Activated naive CD4-positive, alpha-beta T cell treated with anti-CD3 and anti-CD28 coated beads, Interleukin-2, amount 10 ng/mL, durations not matched to agents 7 days and 5 days (primary cell): ENCODE measurements at regions not wholly inside any gene's neighbourhood (a gene's known extent, or its start where the extent isn't known, plus 50 kb on each side); places are given as distances from the start of the nearest gene placed in this dataset.

ENCODE experiments used
- CTCF ChIA-PET: fragments of 350-600 bp; sonication (Branson Sonifier 250); formaldehyde crosslinking; loops from one replicate; lab custom pipeline; 2021; ENCODE audit warnings: antibody characterized with exemption; lab: Charles Lee
- DNase-seq: peaks from one replicate; pipeline ENCODE4 v3.0.0-alpha.2; 2020
- H3K27ac Mint-ChIP-seq: one replicate; pipeline ENCODE4 v1.8.0; 2021; ENCODE audit warnings: mild to moderate bottlenecking, moderate library complexity, mixed read lengths
- H3K27me3 Mint-ChIP-seq: one replicate; pipeline ENCODE4 v1.8.0; 2021; ENCODE audit warnings: mild to moderate bottlenecking, mixed read lengths
- H3K36me3 Mint-ChIP-seq: one replicate; pipeline ENCODE4 v1.8.0; 2021; ENCODE audit warnings: mixed read lengths
- H3K4me1 Mint-ChIP-seq: one replicate; pipeline ENCODE4 v1.8.0; 2021; ENCODE audit warnings: mixed read lengths
- H3K4me3 Mint-ChIP-seq: one replicate; pipeline ENCODE4 v1.8.0; 2021; ENCODE audit warnings: mild to moderate bottlenecking, moderate library complexity, mixed read lengths
- H3K9me3 Mint-ChIP-seq: one replicate; pipeline ENCODE4 v1.8.0; 2021; ENCODE audit warnings: mixed read lengths

DNA sequence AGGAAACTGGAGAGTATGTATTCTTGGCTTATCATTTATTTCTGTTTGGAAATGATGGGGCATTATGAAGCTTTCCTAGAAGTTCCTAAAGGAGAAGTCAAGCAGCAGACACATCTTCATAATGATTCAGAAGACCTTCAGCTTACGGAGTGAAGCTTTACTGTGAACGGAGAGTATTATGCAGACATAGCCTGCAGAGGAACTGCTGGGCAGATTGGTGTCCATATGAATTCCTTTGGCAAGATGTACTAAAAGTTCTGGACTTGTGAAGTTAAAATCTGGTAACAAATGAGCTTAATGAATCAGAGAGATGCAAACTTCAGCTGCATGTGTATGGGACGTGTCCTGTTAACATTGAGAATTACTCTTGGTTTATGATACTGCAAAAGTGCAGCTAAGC lies 60.1 kb downstream of the NABP1 start:
- CTCF ChIA-PET = interaction anchor here (0.8 to 1.5 kb wide), 2 partner anchors 25 to 183 kb away, joined by 3 read pairs; no protein-coding TSS in a partner anchor
- no peak for DNase-seq
- Mint-ChIP-seq H3K4me1 (peaks cover 15% of the 10 kb centered on the region), H3K27ac (no peak overlapping the region), H3K9me3 (peaks cover 2% of the 10 kb centered on the region), H3K4me3 (no peak overlapping the region), H3K27me3 (peaks cover 38% of the 10 kb centered on the region), H3K36me3 (no peaks in the 10 kb centered on the region)

DNA sequence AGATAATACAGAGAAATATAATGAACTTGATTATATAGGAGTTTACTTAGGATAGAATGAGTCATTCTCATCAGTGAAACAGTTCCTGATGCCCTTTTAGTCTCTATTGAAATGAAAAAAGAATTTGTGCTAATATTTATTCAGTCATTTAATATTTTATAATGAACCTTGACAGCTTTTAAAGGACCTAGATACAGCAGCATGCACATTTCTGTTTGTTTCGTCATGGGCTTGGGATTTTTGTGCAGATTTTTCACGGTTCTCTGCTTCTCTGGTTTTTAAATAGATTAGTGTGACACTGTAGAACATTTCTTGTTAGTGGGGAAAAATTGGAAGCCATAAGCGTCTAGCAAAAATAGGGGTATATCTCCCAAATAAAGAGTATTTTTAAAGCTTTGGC lies 60.7 kb downstream of the NABP1 start:
- H3K27me3 Mint-ChIP-seq = peaks cover 42% of the 10 kb centered on the region
- no peak overlapping the region for H3K4me3 Mint-ChIP-seq
- DNase-seq = no peak
- no peak overlapping the region for H3K27ac Mint-ChIP-seq
- H3K9me3 Mint-ChIP-seq = peaks cover 2% of the 10 kb centered on the region
- H3K4me1 Mint-ChIP-seq = peaks cover 15% of the 10 kb centered on the region
- no peaks in the 10 kb centered on the region for H3K36me3 Mint-ChIP-seq
- CTCF ChIA-PET = interaction anchor here (1.5 kb wide), 1 partner anchor 184 kb away, joined by 3 read pairs; no protein-coding TSS in a partner anchor

DNA sequence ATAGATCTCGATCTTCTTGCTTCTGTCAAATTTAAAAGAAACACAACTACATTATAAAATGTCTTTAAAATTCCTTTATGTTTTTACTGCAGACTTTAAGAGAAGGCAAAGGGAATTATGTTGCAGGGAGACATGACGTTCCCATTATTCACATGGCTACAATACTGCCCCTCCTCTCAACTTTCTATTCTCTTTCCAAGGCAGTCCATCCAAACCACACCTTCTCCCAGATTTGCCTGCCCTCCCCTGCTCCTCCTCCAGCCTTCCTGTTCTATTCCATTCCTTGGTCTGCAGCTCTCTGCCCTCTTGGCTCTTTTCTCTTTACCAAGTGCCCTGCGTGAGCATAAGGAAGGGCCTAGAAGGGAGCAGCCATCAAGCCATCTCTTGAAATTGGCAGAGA lies 61.3 kb downstream of the NABP1 start:
- DNase-seq = no peak
- CTCF ChIA-PET = no interaction called here
- Mint-ChIP-seq H3K27ac (no peak overlapping the region), H3K4me1 (peaks cover 15% of the 10 kb centered on the region), H3K9me3 (peaks cover 2% of the 10 kb centered on the region), H3K4me3 (no peak overlapping the region), H3K27me3 (peaks cover 43% of the 10 kb centered on the region), H3K36me3 (no peaks in the 10 kb centered on the region)

DNA sequence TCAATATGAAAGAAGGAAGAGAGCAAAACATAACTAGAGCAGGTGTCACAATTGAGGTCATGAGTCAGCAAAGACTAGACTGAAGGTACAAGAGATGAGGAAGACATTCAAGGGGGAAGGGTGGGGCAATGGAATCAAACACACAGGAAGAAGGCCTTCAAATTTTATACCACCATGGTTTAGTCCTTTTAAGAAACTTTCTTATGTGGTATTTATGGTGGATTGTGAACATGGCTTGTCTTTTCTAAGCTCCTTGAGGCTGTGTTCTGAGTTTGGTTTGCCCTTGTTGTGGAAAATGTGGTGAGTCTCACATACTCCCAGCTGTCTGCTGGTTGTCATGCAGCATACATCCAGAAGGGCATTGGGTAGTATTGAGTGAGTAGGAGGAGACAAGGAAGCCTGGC lies 62.1 kb downstream of the NABP1 start:
- DNase-seq = peak; percentile 77
- H3K9me3 Mint-ChIP-seq = peaks cover 2% of the 10 kb centered on the region
- no peaks in the 10 kb centered on the region for H3K36me3 Mint-ChIP-seq
- CTCF ChIA-PET = interaction anchor here (0.6 to 1.3 kb wide), 3 partner anchors 11 to 174 kb away, joined by 3 to 5 read pairs (median 4); no protein-coding TSS in a partner anchor
- H3K27me3 Mint-ChIP-seq = peaks cover 37% of the 10 kb centered on the region
- H3K27ac Mint-ChIP-seq = no peak overlapping the region
- peaks cover 15% of the 10 kb centered on the region for H3K4me1 Mint-ChIP-seq
- no peak overlapping the region for H3K4me3 Mint-ChIP-seq

DNA sequence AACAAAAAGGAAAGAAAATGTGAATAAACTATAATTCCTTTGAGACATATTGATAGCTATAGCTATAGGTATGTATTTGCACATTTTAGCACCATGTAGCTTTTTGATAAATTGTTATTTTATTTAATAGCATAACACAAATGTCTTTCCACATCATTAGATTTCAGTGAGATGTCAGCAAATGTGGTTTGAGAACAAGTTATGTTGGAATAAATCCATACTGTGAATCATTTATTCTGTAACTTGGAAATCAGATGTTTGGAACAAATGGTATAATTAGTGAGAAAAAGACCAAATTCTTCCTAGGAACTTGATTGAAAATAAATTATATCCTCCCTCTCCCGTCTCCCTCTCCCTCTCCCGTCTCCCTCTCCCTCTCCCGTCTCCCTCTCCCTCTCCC lies 62.8 kb downstream of the NABP1 start:
- no peak overlapping the region for H3K4me3 Mint-ChIP-seq
- CTCF ChIA-PET = interaction anchor here (0.6 to 1.3 kb wide), 5 partner anchors 12 to 196 kb away, joined by 3 to 5 read pairs (median 3); no protein-coding TSS in a partner anchor
- H3K36me3 Mint-ChIP-seq = no peaks in the 10 kb centered on the region
- H3K27ac Mint-ChIP-seq = no peak overlapping the region
- peaks cover 41% of the 10 kb centered on the region for H3K27me3 Mint-ChIP-seq
- peaks cover 15% of the 10 kb centered on the region for H3K4me1 Mint-ChIP-seq
- no peak for DNase-seq
- H3K9me3 Mint-ChIP-seq = peaks cover 2% of the 10 kb centered on the region

DNA sequence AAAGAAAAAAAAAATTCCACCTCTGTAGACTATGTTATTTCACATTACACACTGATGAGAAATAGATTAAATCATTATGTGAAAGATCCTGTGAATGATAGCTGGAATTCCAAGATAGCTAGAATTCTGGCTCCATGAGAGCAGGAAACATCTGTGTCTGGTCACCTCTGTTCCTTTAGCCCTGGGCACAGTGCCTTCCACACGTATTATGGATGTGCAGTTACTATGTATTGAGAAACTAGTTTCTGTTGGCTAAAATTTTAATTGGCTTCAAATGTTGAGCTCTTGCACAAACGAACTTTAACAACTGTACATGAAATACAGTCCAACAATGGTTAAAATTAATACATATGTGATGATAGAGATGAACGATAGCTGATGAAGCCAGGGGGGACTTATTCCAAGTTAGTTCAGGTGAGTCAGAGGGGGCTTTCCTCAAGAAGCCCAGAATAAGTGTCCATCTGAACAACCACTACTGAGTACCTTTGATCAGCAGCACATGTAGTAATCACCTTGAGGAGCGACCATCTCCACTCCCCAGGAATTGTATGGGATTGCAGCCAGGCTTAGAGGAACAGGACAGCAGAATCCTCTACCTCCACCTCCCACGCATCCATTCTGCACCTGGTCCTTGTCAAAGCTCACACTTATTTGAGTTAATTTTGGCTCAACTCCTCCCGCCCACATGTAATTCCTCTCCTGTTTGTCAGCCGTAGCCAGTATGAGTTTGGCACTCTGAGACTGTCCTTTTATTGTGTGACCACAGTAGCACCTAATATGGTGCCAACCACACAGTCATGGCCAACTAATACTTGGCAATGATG lies 68.6 kb downstream of the NABP1 start:
- Mint-ChIP-seq H3K9me3 (no peaks in the 10 kb centered on the region), H3K27me3 (peaks cover 37% of the 10 kb centered on the region), H3K4me1 (no peaks in the 10 kb centered on the region), H3K36me3 (no peaks in the 10 kb centered on the region), H3K27ac (no peak overlapping the region), H3K4me3 (no peak overlapping the region)
- DNase-seq = no peak
- CTCF ChIA-PET = interaction anchor here (1.2 kb wide), 1 partner anchor 15 kb away, joined by 3 read pairs; no protein-coding TSS in a partner anchor

DNA sequence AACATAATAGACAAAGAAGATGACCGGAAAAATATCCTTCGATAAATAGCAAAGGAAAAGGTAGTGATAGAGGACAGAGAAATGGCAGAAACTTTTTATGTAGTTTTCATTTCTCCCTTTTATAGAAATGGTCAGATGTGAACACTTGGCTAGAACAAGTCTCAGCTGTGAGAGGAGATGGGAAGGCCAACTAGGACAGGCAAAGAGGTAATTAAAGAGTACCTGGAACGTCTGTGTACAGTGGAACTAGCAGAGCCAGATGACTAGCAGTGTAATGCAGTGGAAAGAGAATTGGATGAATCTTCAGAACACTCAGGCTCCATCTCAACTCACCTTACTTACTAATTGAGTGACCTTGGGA lies 69.2 kb downstream of the NABP1 start:
- no peak overlapping the region for H3K27ac Mint-ChIP-seq
- H3K27me3 Mint-ChIP-seq = peaks cover 37% of the 10 kb centered on the region
- H3K4me1 Mint-ChIP-seq = no peaks in the 10 kb centered on the region
- DNase-seq = no peak
- H3K4me3 Mint-ChIP-seq = no peak overlapping the region
- H3K36me3 Mint-ChIP-seq = no peaks in the 10 kb centered on the region
- CTCF ChIA-PET = interaction anchor here (0.9 kb wide), 1 partner anchor 14 kb away, joined by 3 read pairs; no protein-coding TSS in a partner anchor
- no peaks in the 10 kb centered on the region for H3K9me3 Mint-ChIP-seq

DNA sequence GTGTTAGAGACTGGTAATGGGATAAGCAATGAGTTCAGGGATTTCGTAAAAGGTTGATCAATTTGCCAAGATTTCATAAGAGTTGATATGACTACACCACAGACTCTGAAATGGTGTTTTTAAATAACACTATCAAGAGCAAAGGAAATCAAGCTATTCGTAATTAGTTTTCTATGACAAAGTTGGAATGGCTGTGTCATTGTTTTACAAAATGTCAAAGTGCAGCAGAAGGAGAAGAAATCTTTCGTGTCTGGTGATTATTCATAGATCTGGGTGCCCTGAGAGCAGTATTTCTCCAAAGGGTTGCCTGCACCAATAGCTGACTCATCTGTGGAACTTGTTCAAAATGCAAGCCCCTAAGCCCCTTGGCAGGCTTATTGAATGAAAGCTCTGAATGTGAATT lies 70.1 kb downstream of the NABP1 start:
- H3K4me3 Mint-ChIP-seq = no peak overlapping the region
- CTCF ChIA-PET = interaction anchor here (0.9 to 1.4 kb wide), 3 partner anchors 10 to 181 kb away, joined by 3 to 5 read pairs (median 3); no protein-coding TSS in a partner anchor
- H3K4me1 Mint-ChIP-seq = no peaks in the 10 kb centered on the region
- H3K9me3 Mint-ChIP-seq = no peaks in the 10 kb centered on the region
- H3K27ac Mint-ChIP-seq = no peak overlapping the region
- DNase-seq = no peak
- no peaks in the 10 kb centered on the region for H3K36me3 Mint-ChIP-seq
- peaks cover 36% of the 10 kb centered on the region for H3K27me3 Mint-ChIP-seq

DNA sequence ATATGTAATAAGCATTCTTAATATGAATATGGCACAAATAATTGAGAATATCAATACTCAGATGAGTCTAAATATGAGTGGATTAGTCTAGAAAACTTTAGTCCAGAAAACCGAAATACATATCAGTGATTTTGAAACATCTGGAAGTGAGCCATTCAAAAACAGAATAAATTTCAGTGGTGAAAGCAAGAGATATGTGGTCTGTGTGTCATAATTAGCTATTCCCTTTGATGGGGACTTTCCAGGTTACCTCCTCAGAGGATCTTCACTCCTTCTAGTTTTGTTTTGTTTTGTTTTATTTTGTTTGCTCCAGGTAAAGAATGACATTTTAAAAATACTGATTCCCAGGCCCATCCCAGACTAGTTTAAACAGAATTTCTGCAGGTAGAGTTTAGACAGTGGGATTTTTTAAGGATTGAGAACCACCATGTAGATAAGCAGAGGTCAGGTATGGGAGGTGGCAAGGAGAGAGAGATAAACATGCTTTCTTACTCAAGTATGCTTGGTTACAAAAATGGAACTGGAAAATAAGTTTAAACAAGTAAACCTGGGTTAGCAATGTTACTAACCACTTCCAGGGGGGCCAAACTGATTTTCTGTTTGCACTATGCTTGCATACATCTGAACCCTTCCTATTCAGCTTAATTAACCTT lies 70.7 kb downstream of the NABP1 start:
- no peak overlapping the region for H3K4me3 Mint-ChIP-seq
- H3K27ac Mint-ChIP-seq = no peak overlapping the region
- H3K9me3 Mint-ChIP-seq = no peaks in the 10 kb centered on the region
- no peaks in the 10 kb centered on the region for H3K4me1 Mint-ChIP-seq
- H3K27me3 Mint-ChIP-seq = peaks cover 32% of the 10 kb centered on the region
- CTCF ChIA-PET = interaction anchor here (1.1 to 1.4 kb wide), 2 partner anchors 10 to 182 kb away, joined by 3 to 5 read pairs; no protein-coding TSS in a partner anchor
- DNase-seq = no peak
- no peaks in the 10 kb centered on the region for H3K36me3 Mint-ChIP-seq

DNA sequence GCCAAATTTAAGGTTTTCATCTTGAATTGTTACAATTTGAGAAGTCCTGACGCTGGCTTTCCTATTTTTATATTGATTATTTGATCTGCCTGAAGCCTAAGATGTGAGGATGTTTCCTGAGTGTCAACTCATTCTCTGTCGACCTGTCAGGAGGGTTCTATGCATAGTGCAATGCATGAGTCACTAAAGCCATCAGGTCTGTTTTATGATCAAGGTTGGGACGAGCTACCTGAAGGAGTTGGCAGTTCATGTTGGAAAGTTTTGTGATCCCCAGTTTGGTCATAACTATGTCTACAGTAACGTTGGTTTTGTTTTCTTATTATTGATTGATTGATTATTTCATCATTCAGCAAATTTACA lies 71.2 kb downstream of the NABP1 start:
- Mint-ChIP-seq H3K27ac (no peak overlapping the region), H3K27me3 (peaks cover 31% of the 10 kb centered on the region), H3K4me3 (no peak overlapping the region), H3K9me3 (no peaks in the 10 kb centered on the region), H3K36me3 (no peaks in the 10 kb centered on the region), H3K4me1 (no peaks in the 10 kb centered on the region)
- CTCF ChIA-PET = interaction anchor here (1.4 kb wide), 1 partner anchor 9 kb away, joined by 5 read pairs; no protein-coding TSS in a partner anchor
- no peak for DNase-seq

DNA sequence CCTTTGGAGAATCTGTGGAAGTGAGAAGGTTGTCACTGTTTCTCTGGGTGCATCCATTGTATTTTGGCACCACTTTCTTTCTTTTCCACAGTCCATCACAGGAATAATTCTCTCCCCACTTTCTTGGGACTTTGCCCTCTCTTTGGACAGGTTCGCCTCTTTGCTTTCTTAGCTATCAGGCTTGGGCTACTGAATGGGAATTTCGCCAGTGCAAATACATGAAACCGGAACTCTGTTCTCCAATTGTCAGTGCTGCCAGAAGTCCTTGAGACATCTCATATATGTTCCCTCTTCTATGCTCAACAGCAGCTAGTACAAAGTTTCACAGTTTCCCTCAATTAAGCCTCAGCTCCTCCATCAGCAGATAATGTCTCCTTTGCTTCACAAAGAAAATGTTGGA lies 76.2 kb downstream of the NABP1 start:
- no peak for DNase-seq
- Mint-ChIP-seq H3K27me3 (peaks cover 13% of the 10 kb centered on the region), H3K36me3 (no peaks in the 10 kb centered on the region), H3K27ac (no peak overlapping the region), H3K4me1 (no peaks in the 10 kb centered on the region), H3K9me3 (no peaks in the 10 kb centered on the region), H3K4me3 (no peak overlapping the region)
- CTCF ChIA-PET = no interaction called here

DNA sequence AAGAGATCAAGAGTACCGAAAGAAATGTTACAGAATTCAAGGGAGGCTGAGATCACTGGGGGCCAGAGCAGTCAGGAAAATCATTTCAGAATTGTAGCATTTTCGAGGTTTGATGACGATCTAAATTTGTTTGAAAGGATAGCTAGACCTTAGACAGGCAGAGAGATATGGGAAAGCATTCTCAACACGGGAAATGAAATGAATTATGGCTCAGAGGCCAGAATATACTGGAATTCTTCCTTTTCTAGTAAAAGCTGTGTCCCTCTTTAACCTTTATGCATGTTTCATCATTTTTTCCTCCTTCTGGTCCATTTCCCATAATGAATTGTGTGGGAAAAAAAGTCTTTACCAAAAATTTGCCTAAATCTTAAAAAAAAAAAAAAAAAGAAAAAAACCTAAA lies 78.8 kb downstream of the NABP1 start:
- Mint-ChIP-seq H3K27me3 (peaks cover 9% of the 10 kb centered on the region), H3K9me3 (no peaks in the 10 kb centered on the region), H3K27ac (no peak overlapping the region), H3K4me3 (no peak overlapping the region), H3K36me3 (no peaks in the 10 kb centered on the region), H3K4me1 (no peaks in the 10 kb centered on the region)
- CTCF ChIA-PET = interaction anchor here (1.4 kb wide), 1 partner anchor 406 kb away, joined by 4 read pairs; no protein-coding TSS in a partner anchor
- DNase-seq = no peak

DNA sequence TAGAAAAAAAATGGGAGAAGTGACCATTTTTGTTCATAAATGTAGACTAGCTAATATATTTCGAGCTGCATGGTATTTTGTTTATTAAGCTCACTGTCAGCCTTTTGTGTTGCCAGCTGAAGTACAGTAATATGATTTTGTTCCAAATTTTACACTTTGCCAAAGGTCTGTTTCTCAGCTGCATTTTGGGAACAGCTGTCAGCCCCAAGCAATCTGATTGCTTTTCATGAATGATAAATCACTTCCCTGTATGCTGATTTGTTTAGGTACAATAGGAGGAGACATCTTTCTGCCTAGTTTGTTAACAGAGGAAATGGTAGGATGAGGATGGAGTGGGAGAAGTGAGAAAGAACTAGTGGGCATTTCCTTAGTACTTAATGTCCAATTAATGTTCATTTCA lies 79.3 kb downstream of the NABP1 start:
- no peaks in the 10 kb centered on the region for H3K36me3 Mint-ChIP-seq
- DNase-seq = no peak
- H3K27me3 Mint-ChIP-seq = peaks cover 9% of the 10 kb centered on the region
- H3K4me1 Mint-ChIP-seq = no peaks in the 10 kb centered on the region
- H3K9me3 Mint-ChIP-seq = no peaks in the 10 kb centered on the region
- CTCF ChIA-PET = interaction anchor here (0.7 to 3.0 kb wide), 4 partner anchors 55 to 405 kb away, joined by 3 to 9 read pairs (median 4); no protein-coding TSS in a partner anchor
- no peak overlapping the region for H3K27ac Mint-ChIP-seq
- H3K4me3 Mint-ChIP-seq = no peak overlapping the region
